Prostate gland (tissue), 2 donors: ENCODE measurements at regions not wholly inside any gene's neighbourhood (a gene's known extent, or its start where the extent isn't known, plus 50 kb on each side); places are given as distances from the start of the nearest gene placed in this dataset.

Source experiments
- POLR2AphosphoS5 ChIP-seq: sonication (generic); formaldehyde crosslinking; IDR thresholded peaks from one replicate; pipeline ENCODE4 v1.6.1; 2017; ENCODE audit warnings: antibody characterized with exemption
- TF ChIP-seq, protein P1 (sequence below), 4 experiments: fragments of 200-600 bp in 2 of 4; fragments of 450-650 bp in 2 of 4; sonication (generic) in 2 of 4; IDR thresholded peaks; 1 replicate in 3 of 4; 2 replicates in 1 of 4; pipeline ENCODE4 v1.5.1; 2016 to 2019; ENCODE audit warnings: antibody characterized with exemption in 4 of 4, mild to moderate bottlenecking in 2 of 4, moderate library complexity in 2 of 4

- TF ChIP-seq, protein P1, sequence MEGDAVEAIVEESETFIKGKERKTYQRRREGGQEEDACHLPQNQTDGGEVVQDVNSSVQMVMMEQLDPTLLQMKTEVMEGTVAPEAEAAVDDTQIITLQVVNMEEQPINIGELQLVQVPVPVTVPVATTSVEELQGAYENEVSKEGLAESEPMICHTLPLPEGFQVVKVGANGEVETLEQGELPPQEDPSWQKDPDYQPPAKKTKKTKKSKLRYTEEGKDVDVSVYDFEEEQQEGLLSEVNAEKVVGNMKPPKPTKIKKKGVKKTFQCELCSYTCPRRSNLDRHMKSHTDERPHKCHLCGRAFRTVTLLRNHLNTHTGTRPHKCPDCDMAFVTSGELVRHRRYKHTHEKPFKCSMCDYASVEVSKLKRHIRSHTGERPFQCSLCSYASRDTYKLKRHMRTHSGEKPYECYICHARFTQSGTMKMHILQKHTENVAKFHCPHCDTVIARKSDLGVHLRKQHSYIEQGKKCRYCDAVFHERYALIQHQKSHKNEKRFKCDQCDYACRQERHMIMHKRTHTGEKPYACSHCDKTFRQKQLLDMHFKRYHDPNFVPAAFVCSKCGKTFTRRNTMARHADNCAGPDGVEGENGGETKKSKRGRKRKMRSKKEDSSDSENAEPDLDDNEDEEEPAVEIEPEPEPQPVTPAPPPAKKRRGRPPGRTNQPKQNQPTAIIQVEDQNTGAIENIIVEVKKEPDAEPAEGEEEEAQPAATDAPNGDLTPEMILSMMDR (IDR thresholded peaks at IDR 0.05), result no peak
- TF ChIP-seq POLR2AphosphoS5, result no peak
Observed at GRCh38 chr10:88108115-88108610, 244.7 kb downstream of the PTEN start.
